ENCODE measurements at regions not wholly inside any gene's neighbourhood (a gene's known extent, or its start where the extent isn't known, plus 50 kb on each side); places are given as distances from the start of the nearest gene placed in this dataset.

GRCh38 chr4:10811991-10812390 lies 127.4 kb upstream of the CLNK start:
- H3K9me3 ChIP-seq (ENCODE audit: insufficient read depth, low read depth, low read length), result no peaks in the 10 kb centered on the region
- no peak overlapping the region for H3K4me2 ChIP-seq (ENCODE audit: low read length)
- no peak overlapping the region for H3K9ac ChIP-seq (ENCODE audit: low read length)
- WGBS (ENCODE audit: extremely low coverage, insufficient coverage, insufficient read length), result no CpG with 5 or more reads among the region's 4 CpGs
- H2BK120ac ChIP-seq (ENCODE audit: insufficient read depth, low read length, poor library complexity), result no peak overlapping the region
- no peak overlapping the region for H3K4me3 ChIP-seq (ENCODE audit: low read depth, low read length)
- no peaks in the 10 kb centered on the region for H3K27me3 ChIP-seq (ENCODE audit: insufficient read depth, low read length)
- no peak overlapping the region for H2BK5ac ChIP-seq (ENCODE audit: low read depth, low read length, poor library complexity)
- no peak for DNase-seq
- H4K91ac ChIP-seq (ENCODE audit: low read depth, low read length), result no peak overlapping the region
- no peak overlapping the region for H3K4ac ChIP-seq (ENCODE audit: low read depth, low read length)
- no peak overlapping the region for H4K8ac ChIP-seq (ENCODE audit: low read depth, low read length)
- H4K12ac ChIP-seq (ENCODE audit: low read depth, low read length), result no peak overlapping the region
- H3K79me1 ChIP-seq (ENCODE audit: low read length), result no peaks in the 10 kb centered on the region
- H3K18ac ChIP-seq (ENCODE audit: low read length), result no peak overlapping the region
- no peak overlapping the region for H2AFZ ChIP-seq (ENCODE audit: insufficient read depth, low read length, poor library complexity)
- no peak overlapping the region for H3K14ac ChIP-seq (ENCODE audit: low read length)
- H3K27ac ChIP-seq (ENCODE audit: low read depth, low read length), result no peak overlapping the region
- H3K36me3 ChIP-seq (ENCODE audit: control insufficient read depth in 1 of 2, insufficient read depth in 2 of 2, low read length in 2 of 2), result no peaks in the 10 kb centered on the region
- no peaks in the 10 kb centered on the region for H3K4me1 ChIP-seq (ENCODE audit: control insufficient read depth in 1 of 2, insufficient read depth in 2 of 2, low read length in 2 of 2)
- no peak overlapping the region for H2BK12ac ChIP-seq (ENCODE audit: low read length)
- H3K23ac ChIP-seq (ENCODE audit: low read length), result no peak overlapping the region
- H2AK5ac ChIP-seq (ENCODE audit: low read length), result no peak overlapping the region
- H3K79me2 ChIP-seq (ENCODE audit: control insufficient read depth, insufficient read depth, low read length, poor library complexity), result peaks cover 1% of the 10 kb centered on the region

- no peak overlapping the region for H3K27ac ChIP-seq (ENCODE audit: low read depth, low read length)
- no peaks in the 10 kb centered on the region for H3K36me3 ChIP-seq (ENCODE audit: control insufficient read depth in 1 of 2, insufficient read depth in 2 of 2, low read length in 2 of 2)
- H3K4me2 ChIP-seq (ENCODE audit: low read length), result no peak overlapping the region
- no peak overlapping the region for H3K4ac ChIP-seq (ENCODE audit: low read depth, low read length)
- no peak for DNase-seq
- H2BK5ac ChIP-seq (ENCODE audit: low read depth, low read length, poor library complexity), result no peak overlapping the region
- H3K14ac ChIP-seq (ENCODE audit: low read length), result no peak overlapping the region
- no peaks in the 10 kb centered on the region for H3K9me3 ChIP-seq (ENCODE audit: insufficient read depth, low read depth, low read length)
- H4K12ac ChIP-seq (ENCODE audit: low read depth, low read length), result no peak overlapping the region
- no peaks in the 10 kb centered on the region for H3K79me1 ChIP-seq (ENCODE audit: low read length)
- no peak overlapping the region for H4K91ac ChIP-seq (ENCODE audit: low read depth, low read length)
- no peak overlapping the region for H2BK12ac ChIP-seq (ENCODE audit: low read length)
- H3K18ac ChIP-seq (ENCODE audit: low read length), result no peak overlapping the region
- no peak overlapping the region for H3K9ac ChIP-seq (ENCODE audit: low read length)
- H3K27me3 ChIP-seq (ENCODE audit: insufficient read depth, low read length), result no peaks in the 10 kb centered on the region
- H4K8ac ChIP-seq (ENCODE audit: low read depth, low read length), result no peak overlapping the region
- H2AFZ ChIP-seq (ENCODE audit: insufficient read depth, low read length, poor library complexity), result no peak overlapping the region
- no CpG with 5 or more reads among the region's 7 CpGs for WGBS (ENCODE audit: extremely low coverage, insufficient coverage, insufficient read length)
- no peaks in the 10 kb centered on the region for H3K4me1 ChIP-seq (ENCODE audit: control insufficient read depth in 1 of 2, insufficient read depth in 2 of 2, low read length in 2 of 2)
- no peak overlapping the region for H3K4me3 ChIP-seq (ENCODE audit: low read depth, low read length)
- H2BK120ac ChIP-seq (ENCODE audit: insufficient read depth, low read length, poor library complexity), result no peak overlapping the region
- H2AK5ac ChIP-seq (ENCODE audit: low read length), result no peak overlapping the region
- H3K23ac ChIP-seq (ENCODE audit: low read length), result no peak overlapping the region
- H3K79me2 ChIP-seq (ENCODE audit: control insufficient read depth, insufficient read depth, low read length, poor library complexity), result peaks cover 1% of the 10 kb centered on the region
These were observed 125.8 kb upstream of the CLNK start for GRCh38 chr4:10810411-10810810.

- DNase-seq, result no peak
- Histone ChIP-seq H3K9me3 (ENCODE audit: insufficient read depth, low read depth, low read length) (no peaks in the 10 kb centered on the region), H3K4me2 (ENCODE audit: low read length) (no peak overlapping the region), H3K27me3 (ENCODE audit: insufficient read depth, low read length) (no peaks in the 10 kb centered on the region), H3K4me3 (ENCODE audit: low read depth, low read length) (no peak overlapping the region), H3K9ac (ENCODE audit: low read length) (no peak overlapping the region), H3K36me3 (ENCODE audit: control insufficient read depth in 1 of 2, insufficient read depth in 2 of 2, low read length in 2 of 2) (no peaks in the 10 kb centered on the region), H3K23ac (ENCODE audit: low read length) (no peak overlapping the region), H3K14ac (ENCODE audit: low read length) (no peak overlapping the region), H3K4me1 (ENCODE audit: control insufficient read depth in 1 of 2, insufficient read depth in 2 of 2, low read length in 2 of 2) (no peaks in the 10 kb centered on the region), H4K12ac (ENCODE audit: low read depth, low read length) (no peak overlapping the region), H3K27ac (ENCODE audit: low read depth, low read length) (no peak overlapping the region), H3K79me2 (ENCODE audit: control insufficient read depth, insufficient read depth, low read length, poor library complexity) (peaks cover 1% of the 10 kb centered on the region), H2AFZ (ENCODE audit: insufficient read depth, low read length, poor library complexity) (no peak overlapping the region), H2BK120ac (ENCODE audit: insufficient read depth, low read length, poor library complexity) (no peak overlapping the region), H2BK12ac (ENCODE audit: low read length) (no peak overlapping the region), H2AK5ac (ENCODE audit: low read length) (no peak overlapping the region), H4K91ac (ENCODE audit: low read depth, low read length) (no peak overlapping the region), H3K4ac (ENCODE audit: low read depth, low read length) (no peak overlapping the region), H3K79me1 (ENCODE audit: low read length) (no peaks in the 10 kb centered on the region), H4K8ac (ENCODE audit: low read depth, low read length) (no peak overlapping the region), H3K18ac (ENCODE audit: low read length) (no peak overlapping the region), H2BK5ac (ENCODE audit: low read depth, low read length, poor library complexity) (no peak overlapping the region)
- no CpG with 5 or more reads among the region's 3 CpGs for WGBS (ENCODE audit: extremely low coverage, insufficient coverage, insufficient read length)
These were observed 125.3 kb upstream of the CLNK start for GRCh38 chr4:10809905-10810304.

GRCh38 chr4:10808591-10808990 lies 124.0 kb upstream of the CLNK start:
- H3K27me3 ChIP-seq (ENCODE audit: insufficient read depth, low read length), result no peaks in the 10 kb centered on the region
- H3K79me2 ChIP-seq (ENCODE audit: control insufficient read depth, insufficient read depth, low read length, poor library complexity), result peaks cover 1% of the 10 kb centered on the region
- no peak overlapping the region for H3K4me2 ChIP-seq (ENCODE audit: low read length)
- H3K9me3 ChIP-seq (ENCODE audit: insufficient read depth, low read depth, low read length), result no peaks in the 10 kb centered on the region
- H4K91ac ChIP-seq (ENCODE audit: low read depth, low read length), result no peak overlapping the region
- H3K14ac ChIP-seq (ENCODE audit: low read length), result no peak overlapping the region
- no peak overlapping the region for H2BK120ac ChIP-seq (ENCODE audit: insufficient read depth, low read length, poor library complexity)
- no peak overlapping the region for H3K27ac ChIP-seq (ENCODE audit: low read depth, low read length)
- H3K18ac ChIP-seq (ENCODE audit: low read length), result no peak overlapping the region
- H3K23ac ChIP-seq (ENCODE audit: low read length), result no peak overlapping the region
- H2BK12ac ChIP-seq (ENCODE audit: low read length), result no peak overlapping the region
- H2AFZ ChIP-seq (ENCODE audit: insufficient read depth, low read length, poor library complexity), result no peak overlapping the region
- no peak overlapping the region for H2AK5ac ChIP-seq (ENCODE audit: low read length)
- H2BK5ac ChIP-seq (ENCODE audit: low read depth, low read length, poor library complexity), result no peak overlapping the region
- H3K36me3 ChIP-seq (ENCODE audit: control insufficient read depth in 1 of 2, insufficient read depth in 2 of 2, low read length in 2 of 2), result no peaks in the 10 kb centered on the region
- no peak overlapping the region for H4K8ac ChIP-seq (ENCODE audit: low read depth, low read length)
- H3K9ac ChIP-seq (ENCODE audit: low read length), result no peak overlapping the region
- H3K4me3 ChIP-seq (ENCODE audit: low read depth, low read length), result no peak overlapping the region
- H3K4ac ChIP-seq (ENCODE audit: low read depth, low read length), result no peak overlapping the region
- no peaks in the 10 kb centered on the region for H3K79me1 ChIP-seq (ENCODE audit: low read length)
- no peaks in the 10 kb centered on the region for H3K4me1 ChIP-seq (ENCODE audit: control insufficient read depth in 1 of 2, insufficient read depth in 2 of 2, low read length in 2 of 2)
- no peak overlapping the region for H4K12ac ChIP-seq (ENCODE audit: low read depth, low read length)
- no peak for DNase-seq
